ENCODE measurements at regions not wholly inside any gene's neighbourhood (a gene's known extent, or its start where the extent isn't known, plus 50 kb on each side); places are given as distances from the start of the nearest gene placed in this dataset.

DNA sequence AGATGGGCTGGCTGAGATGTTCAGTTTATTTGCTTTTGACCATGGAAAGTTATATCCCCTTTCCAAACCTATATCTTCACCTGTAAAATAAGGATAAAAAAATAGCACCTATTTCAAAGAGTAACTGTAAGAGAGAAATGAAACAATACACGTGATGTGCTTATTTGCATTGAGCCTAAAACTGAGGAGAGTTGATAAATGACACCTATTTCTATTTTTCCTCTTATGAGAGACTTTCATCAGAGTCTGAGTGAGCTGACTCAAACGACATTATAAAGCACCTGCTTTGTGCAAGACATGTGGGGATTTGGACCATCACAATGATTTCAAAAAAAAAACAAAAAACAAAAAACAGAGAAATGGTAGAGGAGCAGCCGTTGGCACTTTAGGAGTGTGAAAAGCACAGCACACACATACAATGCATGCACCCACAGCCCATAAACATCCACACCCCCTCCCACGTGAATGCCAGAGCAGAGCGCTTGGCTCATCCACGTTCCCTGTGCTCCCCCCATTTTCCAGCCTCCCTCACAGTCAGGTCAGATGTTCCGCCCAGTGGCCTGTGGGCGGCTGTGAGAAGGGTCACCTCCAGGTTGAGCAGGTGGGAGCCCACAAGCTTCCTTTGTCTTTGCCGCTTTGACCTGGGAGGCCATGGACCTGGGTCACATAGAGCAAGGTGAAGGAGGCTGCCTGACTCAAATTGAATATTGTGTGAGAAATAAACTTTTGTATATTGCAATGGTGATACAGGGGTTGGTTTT, 253.2 kb upstream of the ZNF32 start:
- H3K27ac Mint-ChIP-seq, result no peak overlapping the region
- H3K27me3 Mint-ChIP-seq, result no peaks in the 10 kb centered on the region
- ATAC-seq, result no peak
- H3K4me1 Mint-ChIP-seq, result no peaks in the 10 kb centered on the region
- no peak overlapping the region for H3K4me3 Mint-ChIP-seq
- H3K9me3 Mint-ChIP-seq, result no peaks in the 10 kb centered on the region
- no peaks in the 10 kb centered on the region for H3K36me3 Mint-ChIP-seq

DNA sequence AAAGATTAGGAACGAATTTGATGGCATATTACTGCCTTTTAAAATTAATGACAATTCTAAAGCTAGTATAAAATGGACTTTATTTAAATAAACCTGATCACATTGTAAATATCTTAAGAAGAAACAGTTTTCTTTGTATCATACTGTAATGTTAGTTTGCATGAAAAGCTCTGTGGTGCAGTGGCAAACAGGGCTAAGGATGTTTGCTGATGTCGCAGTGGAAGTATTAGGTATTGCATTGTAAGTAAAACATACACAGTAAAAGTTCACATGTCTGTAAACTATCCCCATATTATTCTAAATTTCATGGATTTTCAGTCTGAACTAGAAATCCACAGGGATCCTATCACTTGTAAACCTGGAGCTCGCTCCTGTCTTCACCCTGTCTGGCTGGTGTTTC, 252.6 kb upstream of the ZNF32 start:
- no peak for ATAC-seq
- Mint-ChIP-seq H3K4me1 (no peaks in the 10 kb centered on the region), H3K27ac (no peak overlapping the region), H3K27me3 (no peaks in the 10 kb centered on the region), H3K9me3 (peaks cover 5% of the 10 kb centered on the region), H3K36me3 (no peaks in the 10 kb centered on the region), H3K4me3 (no peak overlapping the region)

DNA sequence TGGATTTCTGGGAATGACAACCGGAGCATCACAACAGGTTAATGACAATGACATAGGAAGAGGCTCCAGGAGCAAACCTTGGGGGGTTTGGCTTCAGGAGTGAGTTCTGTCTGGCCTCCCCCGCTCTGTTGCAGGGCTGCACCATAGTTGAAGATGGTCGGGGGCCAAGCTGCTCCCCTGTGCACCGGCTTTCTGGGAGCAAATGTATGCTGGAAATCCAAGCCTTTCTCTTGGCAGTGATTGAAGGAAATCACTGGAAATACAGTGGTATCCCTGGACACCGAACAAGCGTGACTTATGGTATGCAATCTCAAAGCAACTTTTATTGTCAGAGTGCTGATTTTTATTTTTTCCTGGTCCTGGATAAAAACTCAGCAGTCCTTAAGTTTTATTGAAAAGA, 251.9 kb upstream of the ZNF32 start:
- H3K4me1 Mint-ChIP-seq, result no peaks in the 10 kb centered on the region
- no peak overlapping the region for H3K27ac Mint-ChIP-seq
- no peaks in the 10 kb centered on the region for H3K36me3 Mint-ChIP-seq
- H3K27me3 Mint-ChIP-seq, result no peaks in the 10 kb centered on the region
- H3K9me3 Mint-ChIP-seq, result peaks cover 5% of the 10 kb centered on the region
- H3K4me3 Mint-ChIP-seq, result no peak overlapping the region
- no peak for ATAC-seq

DNA sequence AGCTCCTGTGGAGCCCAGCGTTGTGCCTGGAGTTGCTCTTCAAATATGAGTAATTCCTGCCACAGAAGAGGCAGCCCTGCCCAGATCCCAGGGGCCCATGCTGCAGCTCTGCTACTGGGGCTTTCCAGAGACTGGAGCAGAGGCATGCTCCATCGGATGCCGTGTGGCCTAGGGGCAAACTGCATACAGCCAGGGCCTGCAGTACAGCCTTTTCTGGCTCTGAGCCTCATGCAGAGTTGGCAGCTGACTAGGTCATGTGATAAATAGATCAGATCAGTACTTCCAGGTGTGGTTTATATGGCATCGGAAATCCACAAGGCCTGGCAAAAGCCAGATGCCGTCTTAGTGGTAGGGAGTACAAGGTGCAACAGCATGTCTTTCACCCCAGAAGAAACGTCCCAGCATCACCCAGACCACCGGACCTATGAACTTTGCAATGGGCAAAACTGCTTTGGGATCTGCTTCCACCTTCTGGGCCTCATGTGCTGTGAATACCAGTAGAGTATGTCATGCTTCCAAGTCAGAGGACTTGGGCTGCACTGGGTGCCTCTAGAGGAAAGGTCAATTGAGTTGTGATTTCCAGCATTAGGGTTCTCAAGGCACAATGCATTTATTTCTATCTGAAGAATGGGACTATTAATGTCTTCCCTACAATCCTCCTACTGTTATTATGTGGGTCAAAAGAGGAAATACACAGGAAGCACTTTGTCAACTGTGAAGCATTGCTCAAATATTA, 250.7 kb upstream of the ZNF32 start:
- H3K4me3 Mint-ChIP-seq, result no peak overlapping the region
- H3K27ac Mint-ChIP-seq, result no peak overlapping the region
- H3K27me3 Mint-ChIP-seq, result no peaks in the 10 kb centered on the region
- no peaks in the 10 kb centered on the region for H3K36me3 Mint-ChIP-seq
- H3K4me1 Mint-ChIP-seq, result no peaks in the 10 kb centered on the region
- ATAC-seq, result no peak
- peaks cover 8% of the 10 kb centered on the region for H3K9me3 Mint-ChIP-seq

DNA sequence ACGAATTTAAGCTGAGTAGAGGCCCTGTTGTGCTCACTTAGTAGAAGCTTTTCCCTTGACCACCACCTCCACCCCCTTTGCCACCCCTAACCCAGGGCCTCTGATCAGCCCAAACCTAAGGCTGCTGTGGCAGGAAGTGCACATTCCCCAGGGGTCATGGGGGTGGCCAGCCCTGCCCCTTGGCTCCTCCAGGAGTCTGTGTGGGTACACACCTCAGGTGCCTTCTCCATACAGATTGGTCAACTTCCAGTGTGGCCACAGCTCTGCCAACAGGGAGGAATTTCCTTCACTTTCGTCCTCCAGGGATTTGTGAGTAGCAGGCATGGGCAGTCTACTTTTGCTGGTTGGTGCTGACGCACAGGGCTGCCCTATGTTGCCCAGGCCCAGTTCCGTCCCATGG, 249.9 kb upstream of the ZNF32 start:
- Mint-ChIP-seq H3K27me3 (no peaks in the 10 kb centered on the region), H3K27ac (no peak overlapping the region), H3K9me3 (peaks cover 9% of the 10 kb centered on the region), H3K36me3 (no peaks in the 10 kb centered on the region), H3K4me1 (no peaks in the 10 kb centered on the region), H3K4me3 (no peak overlapping the region)
- ATAC-seq, result no peak

DNA sequence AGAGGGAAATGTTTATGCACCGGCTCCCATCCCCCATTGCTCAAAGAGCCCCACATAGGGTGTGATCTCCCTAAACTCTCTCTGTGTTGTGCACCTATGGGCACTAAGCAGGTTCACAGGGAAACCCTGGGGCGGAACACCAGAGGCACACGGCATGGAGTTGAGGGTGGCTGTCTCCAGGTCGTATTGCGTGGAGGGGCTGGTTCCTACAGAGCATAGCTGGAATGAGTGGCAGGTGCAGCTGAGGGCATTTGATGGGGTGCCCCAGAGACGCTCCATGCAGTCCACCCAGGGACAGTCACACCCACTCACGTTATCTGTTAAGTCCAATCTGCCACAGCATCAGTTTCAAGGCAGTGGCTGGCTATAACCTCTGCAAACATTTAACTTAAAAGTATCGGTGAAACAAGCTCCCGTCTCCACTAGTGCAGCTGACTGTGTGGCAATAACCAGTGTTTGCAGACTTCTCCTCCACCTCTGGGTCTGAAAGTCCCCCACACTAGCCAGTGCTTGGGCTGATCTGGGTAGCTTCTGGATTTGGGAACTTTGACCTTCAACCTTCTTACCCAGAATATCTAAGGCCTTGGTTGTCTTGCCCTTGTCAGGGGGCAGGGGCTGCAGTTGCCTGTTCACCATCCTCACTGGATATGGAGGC, 249.2 kb upstream of the ZNF32 start:
- H3K27me3 Mint-ChIP-seq, result no peaks in the 10 kb centered on the region
- ATAC-seq, result no peak
- no peak overlapping the region for H3K4me3 Mint-ChIP-seq
- no peaks in the 10 kb centered on the region for H3K4me1 Mint-ChIP-seq
- H3K27ac Mint-ChIP-seq, result no peak overlapping the region
- peaks cover 9% of the 10 kb centered on the region for H3K9me3 Mint-ChIP-seq
- H3K36me3 Mint-ChIP-seq, result no peaks in the 10 kb centered on the region

DNA sequence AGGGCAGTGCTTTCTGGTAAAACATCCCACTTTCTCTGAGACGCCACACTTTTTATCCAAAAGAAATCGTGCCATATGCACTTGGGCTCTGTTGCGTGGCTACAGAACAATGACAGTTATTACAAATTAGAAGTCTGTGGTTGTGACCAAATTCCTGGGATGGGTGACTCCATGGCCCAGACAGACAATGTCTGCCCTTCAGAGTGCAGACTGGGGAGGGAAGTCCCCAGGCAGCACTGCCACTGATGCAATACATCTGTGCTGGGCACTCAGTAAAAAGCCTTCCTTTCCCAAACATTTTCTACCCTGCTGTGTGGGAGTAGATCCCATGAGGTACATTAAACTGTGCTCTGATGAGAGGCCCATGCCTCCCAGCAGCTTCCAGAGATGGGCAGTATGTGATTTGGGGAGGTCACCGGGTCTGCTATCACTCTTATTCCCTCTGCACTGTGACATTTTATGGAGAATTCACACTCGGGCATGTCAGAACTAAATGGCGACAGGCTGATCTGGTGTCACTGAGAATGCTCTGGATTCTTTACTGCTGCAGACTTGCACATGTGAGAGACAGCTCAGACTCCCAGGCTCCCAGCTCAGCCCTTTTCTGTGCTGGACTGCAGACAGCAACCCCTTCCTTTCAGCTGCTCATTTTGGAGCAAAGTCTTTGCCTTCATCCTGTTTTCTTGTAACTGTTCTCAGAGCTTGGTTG, 243.5 kb upstream of the ZNF32 start:
- H3K27me3 Mint-ChIP-seq, result no peaks in the 10 kb centered on the region
- peak; percentile 28 for ATAC-seq
- no peaks in the 10 kb centered on the region for H3K4me1 Mint-ChIP-seq
- H3K27ac Mint-ChIP-seq, result no peak overlapping the region
- H3K4me3 Mint-ChIP-seq, result no peak overlapping the region
- no peaks in the 10 kb centered on the region for H3K36me3 Mint-ChIP-seq
- H3K9me3 Mint-ChIP-seq, result peaks cover 11% of the 10 kb centered on the region

DNA sequence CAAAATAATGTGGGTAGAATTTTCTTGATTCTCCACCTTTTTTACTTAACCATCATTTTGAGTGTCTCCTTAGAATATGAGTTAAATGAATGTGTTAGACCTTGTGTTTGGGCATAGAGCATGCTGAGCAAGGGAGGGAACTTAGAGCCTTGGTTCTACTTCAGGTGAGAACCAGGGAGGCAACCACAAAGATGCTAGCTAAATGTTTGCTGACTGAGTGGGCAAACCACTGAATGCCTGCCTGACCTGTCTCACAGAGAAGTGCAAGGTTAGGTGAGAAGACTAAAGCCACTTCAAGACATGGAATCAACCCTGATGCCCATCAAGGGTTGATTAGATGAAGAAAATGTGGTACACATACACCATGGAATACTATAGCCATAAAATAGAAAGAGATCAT, 242.6 kb upstream of the ZNF32 start:
- Mint-ChIP-seq H3K27ac (no peak overlapping the region), H3K9me3 (peaks cover 9% of the 10 kb centered on the region), H3K4me1 (no peaks in the 10 kb centered on the region), H3K36me3 (no peaks in the 10 kb centered on the region), H3K27me3 (no peaks in the 10 kb centered on the region), H3K4me3 (no peak overlapping the region)
- no peak for ATAC-seq

DNA sequence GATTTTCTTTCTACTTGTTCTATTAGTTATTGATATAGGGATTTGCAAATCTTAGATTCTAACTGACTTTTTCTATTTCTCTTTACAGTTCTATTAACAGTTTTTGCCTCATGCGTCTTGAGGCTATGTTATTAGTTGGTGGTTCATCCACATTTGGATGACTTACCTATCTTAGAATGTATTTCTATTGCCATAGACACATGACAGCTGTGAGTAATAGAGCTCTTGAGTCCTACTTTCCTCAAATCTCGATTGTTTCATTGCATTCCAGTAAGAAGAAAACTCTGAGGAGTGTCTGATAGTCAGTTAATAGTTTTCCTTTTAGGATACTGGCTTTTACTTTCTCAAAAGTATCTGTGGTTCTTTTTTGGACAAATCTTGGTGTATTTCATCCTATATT, 241.4 kb upstream of the ZNF32 start:
- no peaks in the 10 kb centered on the region for H3K36me3 Mint-ChIP-seq
- H3K4me1 Mint-ChIP-seq, result no peaks in the 10 kb centered on the region
- H3K4me3 Mint-ChIP-seq, result no peak overlapping the region
- peaks cover 9% of the 10 kb centered on the region for H3K9me3 Mint-ChIP-seq
- ATAC-seq, result no peak
- H3K27ac Mint-ChIP-seq, result no peak overlapping the region
- no peaks in the 10 kb centered on the region for H3K27me3 Mint-ChIP-seq

DNA sequence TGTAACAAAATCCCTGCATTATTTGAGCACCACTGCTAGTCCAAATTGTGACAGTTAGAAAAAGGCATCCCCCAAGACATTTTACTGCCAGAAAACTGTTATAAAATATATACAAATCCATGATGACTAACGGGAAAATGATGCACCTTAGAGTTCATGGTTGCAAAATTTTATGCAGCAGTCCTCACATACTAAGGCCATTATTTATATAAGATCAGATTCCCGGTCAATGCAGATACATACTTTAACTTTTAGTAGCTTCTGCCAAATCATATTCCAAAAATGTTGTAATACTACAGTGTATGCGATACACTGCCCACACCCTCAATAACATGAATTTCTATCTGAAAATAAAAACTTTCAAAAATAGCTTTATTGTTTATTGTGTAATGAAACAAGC, 239.9 kb upstream of the ZNF32 start:
- no peaks in the 10 kb centered on the region for H3K4me1 Mint-ChIP-seq
- no peaks in the 10 kb centered on the region for H3K36me3 Mint-ChIP-seq
- H3K9me3 Mint-ChIP-seq, result peaks cover 5% of the 10 kb centered on the region
- H3K4me3 Mint-ChIP-seq, result no peak overlapping the region
- H3K27ac Mint-ChIP-seq, result no peak overlapping the region
- H3K27me3 Mint-ChIP-seq, result no peaks in the 10 kb centered on the region
- no peak for ATAC-seq

DNA sequence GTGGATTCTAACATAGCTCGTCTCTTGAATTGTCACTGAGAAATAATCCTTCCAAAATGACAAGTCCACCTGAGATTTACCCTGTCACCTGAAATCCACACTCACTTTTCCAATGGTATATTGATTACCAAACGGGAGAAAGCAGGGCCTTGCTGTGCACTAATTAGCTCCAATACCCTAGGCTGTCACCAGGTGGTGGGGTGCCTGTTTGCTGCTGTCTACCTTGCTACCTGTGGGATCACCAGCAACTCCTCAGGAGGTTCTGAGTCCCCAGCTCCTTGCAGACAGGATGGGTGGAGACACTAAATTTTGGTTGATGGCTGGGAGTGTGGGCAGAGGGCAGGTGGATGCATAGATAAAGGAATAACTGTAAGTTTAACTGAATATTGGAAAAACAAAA, 237.2 kb upstream of the ZNF32 start:
- Mint-ChIP-seq H3K4me1 (no peaks in the 10 kb centered on the region), H3K36me3 (no peaks in the 10 kb centered on the region), H3K9me3 (peaks cover 5% of the 10 kb centered on the region), H3K27ac (no peak overlapping the region), H3K27me3 (no peaks in the 10 kb centered on the region), H3K4me3 (no peak overlapping the region)
- ATAC-seq, result no peak

DNA sequence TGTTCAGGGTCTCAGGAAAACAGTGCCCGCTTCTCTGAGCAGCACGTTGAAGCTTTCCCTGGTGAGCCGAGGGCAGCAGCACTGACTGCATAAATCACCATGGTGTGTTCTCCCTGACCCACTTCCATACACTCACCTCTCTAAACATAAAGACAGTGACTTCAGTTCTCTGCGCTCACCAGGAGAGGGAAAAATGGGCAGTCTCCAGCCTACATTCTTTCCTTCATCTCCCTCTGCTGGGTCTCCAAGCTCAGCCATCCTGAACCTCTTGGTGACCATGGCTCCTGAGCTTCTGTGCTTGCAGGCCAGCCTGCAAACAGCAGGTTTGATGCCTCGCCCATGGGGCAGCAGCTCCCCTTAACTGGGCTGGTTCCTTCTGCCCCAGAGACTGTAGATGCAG, 236.6 kb upstream of the ZNF32 start:
- Mint-ChIP-seq H3K4me3 (no peak overlapping the region), H3K4me1 (no peaks in the 10 kb centered on the region), H3K27me3 (no peaks in the 10 kb centered on the region), H3K27ac (no peak overlapping the region), H3K36me3 (no peaks in the 10 kb centered on the region), H3K9me3 (peaks cover 5% of the 10 kb centered on the region)
- ATAC-seq, result no peak

DNA sequence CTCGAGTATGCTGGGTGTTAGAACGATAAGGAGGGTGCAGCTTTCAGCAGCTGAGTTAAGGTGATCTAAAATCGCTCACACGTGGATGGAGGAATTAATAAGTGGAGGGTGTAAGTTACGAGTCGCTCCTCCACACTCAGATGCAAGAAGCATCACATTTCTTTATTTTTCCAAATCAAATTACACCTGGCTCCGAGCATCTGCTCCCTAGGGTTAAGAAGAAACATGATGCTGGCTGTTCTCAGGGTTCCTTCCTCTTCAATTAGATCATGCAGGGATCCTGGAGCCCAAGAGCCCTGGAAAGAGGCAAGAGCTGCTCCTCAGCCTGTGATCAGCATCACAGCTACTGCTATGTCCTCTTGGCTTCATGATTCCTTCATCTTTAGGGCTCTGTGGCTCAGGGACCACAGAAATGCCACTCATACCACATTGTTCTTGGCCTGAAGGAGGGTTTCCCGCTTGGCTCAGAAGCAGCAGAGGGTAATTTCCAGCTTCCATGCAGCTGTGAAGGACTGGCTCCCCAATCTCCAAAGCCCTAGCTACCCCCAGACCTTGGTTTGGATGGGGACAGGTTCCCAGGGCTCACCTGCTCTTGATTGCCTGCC, 235.9 kb upstream of the ZNF32 start:
- Mint-ChIP-seq H3K4me3 (no peak overlapping the region), H3K27me3 (no peaks in the 10 kb centered on the region), H3K9me3 (peaks cover 5% of the 10 kb centered on the region), H3K4me1 (no peaks in the 10 kb centered on the region), H3K27ac (no peak overlapping the region), H3K36me3 (no peaks in the 10 kb centered on the region)
- ATAC-seq, result no peak

DNA sequence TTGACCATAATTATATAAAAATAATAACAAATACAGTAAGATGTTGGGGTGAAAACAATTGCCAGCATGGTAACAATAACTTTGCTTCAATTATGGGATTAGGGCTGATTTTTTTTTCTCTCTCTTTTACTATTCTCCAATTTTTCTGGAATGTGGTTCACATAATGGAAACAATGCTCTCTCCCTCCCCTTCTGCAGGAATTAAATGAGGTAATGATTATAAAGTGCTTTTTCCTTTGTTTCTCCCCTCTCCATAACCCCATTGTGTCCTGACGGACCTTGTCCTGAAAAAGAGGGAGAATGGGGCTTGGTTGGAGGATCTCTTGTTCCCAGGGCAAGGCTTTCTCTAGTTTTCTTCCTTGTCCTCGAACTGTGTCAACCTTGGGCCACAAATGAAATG, 234.0 kb upstream of the ZNF32 start:
- H3K9me3 Mint-ChIP-seq, result peaks cover 3% of the 10 kb centered on the region
- no peaks in the 10 kb centered on the region for H3K27me3 Mint-ChIP-seq
- H3K4me1 Mint-ChIP-seq, result no peaks in the 10 kb centered on the region
- H3K4me3 Mint-ChIP-seq, result no peak overlapping the region
- no peak for ATAC-seq
- no peaks in the 10 kb centered on the region for H3K36me3 Mint-ChIP-seq
- H3K27ac Mint-ChIP-seq, result no peak overlapping the region

DNA sequence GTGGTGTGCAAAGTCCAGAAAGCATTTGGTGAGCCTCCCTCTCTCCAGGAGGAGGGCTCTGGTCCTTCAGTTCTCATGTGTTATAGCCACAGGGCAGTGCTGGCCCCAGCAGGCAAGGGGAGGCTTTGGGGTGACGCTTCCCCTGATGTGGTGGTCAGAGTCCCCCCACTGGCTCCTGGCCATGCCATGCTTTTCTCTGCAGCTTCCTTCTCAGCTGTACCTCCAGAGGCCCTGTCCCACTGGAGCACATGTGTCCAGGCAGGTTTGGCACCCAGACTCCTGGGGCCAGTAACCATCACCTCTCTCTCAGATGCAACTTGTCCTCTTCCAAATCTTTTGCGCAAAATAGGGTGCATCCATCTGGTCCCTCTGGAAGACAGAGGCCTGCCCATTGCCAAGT, 233.0 kb upstream of the ZNF32 start:
- Mint-ChIP-seq H3K27me3 (no peaks in the 10 kb centered on the region), H3K4me3 (no peak overlapping the region), H3K36me3 (no peaks in the 10 kb centered on the region), H3K4me1 (no peaks in the 10 kb centered on the region), H3K9me3 (no peaks in the 10 kb centered on the region), H3K27ac (no peak overlapping the region)
- no peak for ATAC-seq
